RPMI7951 (cell line): ENCODE measurements at regions not wholly inside any gene's neighbourhood (a gene's known extent, or its start where the extent isn't known, plus 50 kb on each side); places are given as distances from the start of the nearest gene placed in this dataset.

Experiments used
- DNase-seq: peaks from one replicate; pipeline ENCODE4 v3.0.0-alpha.2; 2012; ENCODE audit warnings: low read depth

DNA sequence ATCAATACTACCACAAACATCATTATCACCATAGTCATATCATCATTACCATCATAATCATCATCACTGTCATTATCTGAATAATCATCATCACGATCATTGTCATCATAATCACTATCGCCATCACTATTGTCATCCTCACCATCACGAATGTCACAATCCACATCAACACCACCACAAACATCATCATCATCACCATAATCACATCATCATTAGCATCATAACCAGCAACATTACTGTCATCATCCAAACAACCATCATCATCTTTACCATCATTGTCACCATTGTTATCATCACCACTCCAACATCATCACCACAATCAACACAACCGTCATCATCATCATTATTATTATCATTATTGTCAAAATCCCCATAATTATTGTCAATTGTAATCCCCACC is 61.2 kb downstream of the MBD3L1 start:
- no peak for DNase-seq

DNA sequence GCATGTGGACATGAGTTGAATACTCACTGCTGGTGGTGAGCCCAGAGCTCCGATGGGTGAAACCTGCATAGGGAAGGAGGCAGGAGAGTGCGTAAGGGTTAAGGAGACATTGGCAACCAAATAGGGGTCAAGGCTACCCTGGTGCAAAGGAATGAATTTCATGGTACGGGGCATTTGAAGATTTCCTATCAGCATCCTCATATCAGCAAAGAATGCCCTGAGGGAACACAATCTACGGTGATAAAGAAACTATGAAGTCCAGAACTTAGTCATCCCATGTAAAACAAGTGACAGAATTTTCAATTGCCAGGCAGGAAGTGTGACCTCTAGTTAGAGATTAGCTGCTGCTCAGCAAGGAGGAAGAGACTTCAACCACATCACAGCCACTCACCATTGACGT is 64.9 kb downstream of the MBD3L1 start:
- DNase-seq: peak; percentile 7

DNA sequence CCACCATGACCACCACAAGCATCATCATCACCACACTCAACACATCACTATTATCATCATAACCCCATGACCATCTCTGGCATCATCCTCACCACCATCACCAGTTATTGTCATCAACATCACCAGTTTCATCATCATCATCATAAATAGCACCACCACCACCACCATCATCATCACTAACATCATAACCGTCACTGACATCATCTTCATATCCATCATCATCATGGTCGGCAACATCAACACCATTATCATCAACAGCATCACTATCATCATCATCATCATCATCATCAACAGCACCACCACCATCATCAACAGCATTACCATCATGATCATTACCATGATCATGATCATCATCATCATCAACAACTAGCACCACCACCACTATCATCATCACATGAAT is 67.2 kb downstream of the MBD3L1 start:
- no peak for DNase-seq

DNA sequence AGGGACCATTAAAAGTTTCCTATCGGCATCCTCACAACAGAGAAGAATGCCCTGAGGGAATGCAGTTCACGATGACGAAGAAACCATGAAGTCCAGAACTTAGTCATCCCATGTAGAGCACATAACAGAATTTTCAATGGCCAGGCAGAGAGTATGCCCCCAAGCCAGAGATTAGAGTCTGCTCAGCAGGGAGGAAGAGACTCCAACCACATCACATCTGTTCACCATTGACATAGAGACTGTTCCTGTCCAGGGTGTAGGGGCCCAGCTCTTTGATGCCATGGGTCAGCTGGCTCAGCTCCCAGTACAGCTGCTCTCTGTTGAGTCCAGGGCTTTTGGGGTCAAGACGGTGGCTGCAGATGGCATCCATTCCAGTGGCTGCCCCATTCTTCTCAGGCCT is 68.2 kb downstream of the MBD3L1 start:
- peak; percentile 77 for DNase-seq

DNA sequence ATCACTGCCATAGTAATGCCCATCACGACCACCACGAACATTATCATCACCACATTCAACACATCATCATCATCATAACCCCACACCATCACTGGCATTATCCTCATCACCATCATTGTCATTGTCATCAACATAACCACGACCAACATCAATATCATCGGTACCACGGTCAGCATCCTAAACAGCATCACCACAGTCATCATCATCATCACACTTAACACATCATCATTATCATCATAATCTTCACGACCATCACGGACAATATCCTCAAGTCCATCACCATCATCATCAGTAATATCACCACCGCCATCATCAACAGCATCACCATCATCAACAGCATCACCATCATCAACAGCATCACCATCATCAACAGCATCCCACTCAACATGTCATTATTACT is 70.3 kb downstream of the MBD3L1 start:
- no peak for DNase-seq

DNA sequence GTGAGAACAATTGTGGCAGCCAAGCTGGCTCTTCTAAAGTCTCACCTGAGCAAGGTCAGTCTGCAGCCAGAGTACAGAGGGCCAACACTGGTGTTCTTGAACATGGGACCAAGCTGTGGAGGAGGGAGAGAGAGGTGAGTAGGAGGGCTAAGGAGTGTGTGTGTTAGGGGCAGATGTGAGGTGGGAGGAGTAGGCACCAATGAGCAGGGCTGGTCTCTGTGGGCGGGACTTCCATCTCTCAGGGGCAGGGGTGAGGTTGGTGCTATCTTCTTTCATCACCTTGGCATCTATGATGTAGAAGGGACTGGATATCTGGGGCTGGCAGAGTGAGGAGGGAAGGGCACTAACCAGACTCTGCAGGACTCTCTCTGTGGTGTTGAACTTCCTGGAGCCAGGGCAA is 72.4 kb downstream of the MBD3L1 start:
- no peak for DNase-seq

DNA sequence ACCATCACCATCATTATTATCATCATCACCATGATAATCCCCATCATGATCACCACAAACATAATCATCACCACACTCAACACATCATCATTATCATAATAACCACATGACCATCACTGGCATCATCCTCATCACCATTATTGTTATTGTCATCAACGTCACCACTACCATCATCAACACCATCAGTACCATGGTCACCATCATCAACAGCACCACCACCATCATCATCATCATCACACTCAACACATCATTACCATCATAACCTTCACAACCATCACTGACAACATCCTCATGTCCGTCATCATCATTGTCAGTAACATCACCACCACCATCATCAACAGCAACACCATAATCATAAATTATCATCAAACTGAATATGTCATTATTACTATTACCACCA is 73.2 kb downstream of the MBD3L1 start:
- DNase-seq: no peak

DNA sequence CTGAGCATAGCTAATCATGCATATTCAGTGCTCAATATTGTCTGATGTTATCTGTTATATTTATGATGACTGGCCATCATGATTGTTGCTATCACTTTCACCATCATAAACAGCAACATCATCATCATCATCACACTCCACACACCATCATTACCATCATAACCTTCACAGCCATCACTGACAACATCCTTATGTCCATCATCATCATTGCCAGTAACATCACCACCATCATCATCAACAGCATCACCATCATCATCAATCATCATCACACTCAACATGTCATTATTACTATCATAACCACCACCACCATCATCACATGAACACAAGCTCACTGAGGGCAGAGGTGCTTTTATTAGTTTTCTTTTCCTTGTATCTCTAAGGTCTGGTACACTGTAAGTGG is 75.9 kb downstream of the MBD3L1 start:
- no peak for DNase-seq

DNA sequence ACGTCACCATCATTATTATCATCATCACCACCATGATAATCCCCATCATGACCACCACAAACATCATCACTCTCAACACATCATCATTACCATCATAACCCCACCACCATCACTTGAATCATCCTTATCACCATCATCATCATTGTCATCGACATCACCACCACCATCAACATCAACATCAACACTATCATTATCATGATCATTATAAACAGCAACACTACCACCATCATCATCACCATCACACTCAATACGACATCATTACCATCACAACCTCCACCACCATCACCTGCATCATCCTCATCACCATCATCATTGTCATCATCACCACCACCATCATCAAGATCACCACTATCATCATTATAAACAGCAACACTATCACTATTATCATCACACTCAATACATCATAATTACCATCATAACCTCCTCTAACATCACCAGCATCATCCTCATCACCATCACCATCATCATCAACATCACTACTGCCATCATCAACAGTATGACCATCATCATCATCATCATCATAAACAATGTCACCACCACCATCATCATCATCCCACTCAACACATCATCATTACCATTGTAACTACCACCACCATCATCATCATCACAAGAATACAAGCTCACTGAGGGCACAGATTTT is 78.7 kb downstream of the MBD3L1 start:
- no peak for DNase-seq

DNA sequence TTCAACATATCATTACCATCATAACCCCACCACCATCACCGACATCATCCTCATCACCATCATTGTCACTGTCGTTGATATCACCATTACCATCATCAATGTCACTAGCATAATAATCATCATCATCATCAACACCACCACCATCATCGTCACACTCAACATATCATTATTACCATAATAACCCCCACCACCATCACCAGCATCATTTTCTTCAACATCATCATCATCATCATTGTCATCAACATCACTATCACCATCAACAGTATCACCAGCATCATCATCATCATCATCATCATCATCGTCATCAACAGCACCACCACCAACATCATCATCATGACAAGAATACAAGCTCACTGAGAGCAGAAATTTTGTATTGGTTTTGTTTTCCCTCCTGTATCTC is 83.8 kb downstream of the MBD3L1 start:
- DNase-seq: no peak

DNA sequence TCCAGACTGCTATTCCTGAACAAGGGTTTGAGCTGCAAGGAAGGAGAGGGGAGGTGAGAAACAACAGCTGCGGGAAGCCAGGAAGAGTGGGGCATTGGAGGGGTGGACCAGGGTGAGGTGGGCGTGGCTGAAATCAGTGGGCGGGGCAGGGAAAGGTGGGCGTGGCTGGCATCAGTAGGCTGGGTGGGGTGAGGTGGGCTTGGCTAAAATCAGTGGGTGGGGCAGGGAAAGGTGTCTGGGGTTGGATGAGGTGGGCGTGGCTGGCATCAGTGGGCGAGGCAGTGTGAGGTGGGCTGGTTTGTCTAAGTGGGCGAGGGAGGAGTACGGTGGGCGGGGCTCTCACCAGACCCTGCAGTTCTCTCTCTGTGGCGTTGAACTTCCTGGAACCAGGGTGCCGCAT is 87.6 kb downstream of the MUC16 start:
- DNase-seq: no peak

DNA sequence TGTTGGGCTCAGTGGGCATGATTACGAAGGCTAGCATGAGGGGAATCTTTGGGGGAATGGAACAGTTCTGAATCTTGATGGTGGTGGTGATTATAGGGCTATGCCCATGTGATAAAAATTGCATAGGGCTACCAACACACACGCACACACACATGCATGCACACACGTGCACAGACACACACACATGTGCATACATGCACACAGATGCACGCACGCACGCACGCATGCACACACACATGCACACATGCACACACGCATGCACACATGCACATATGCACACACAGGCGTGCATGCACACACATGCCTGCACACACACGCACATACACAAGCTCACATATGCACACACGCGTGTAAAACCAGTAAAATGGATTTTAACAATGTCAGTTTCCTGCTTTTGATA is 85.9 kb downstream of the MUC16 start:
- DNase-seq: no peak

DNA sequence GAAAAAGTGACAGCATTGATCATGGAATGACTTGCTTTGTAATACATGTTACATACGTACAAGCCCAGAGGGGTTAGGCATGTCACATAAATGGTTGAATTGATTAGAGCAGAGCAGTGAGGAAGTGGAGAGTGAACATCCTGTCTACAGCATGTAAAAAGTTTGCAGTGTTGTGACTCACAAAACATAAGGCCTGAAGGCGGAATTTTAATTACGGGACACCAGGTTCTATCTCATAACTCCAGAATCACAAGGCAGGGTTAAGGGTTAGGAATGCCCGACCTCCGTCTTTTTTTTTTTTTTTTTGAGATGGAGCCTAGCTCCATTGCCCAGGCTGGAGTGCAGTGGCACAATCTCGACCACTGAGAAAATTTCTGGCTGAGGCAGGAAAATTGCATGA is 83.9 kb downstream of the MUC16 start:
- no peak for DNase-seq

DNA sequence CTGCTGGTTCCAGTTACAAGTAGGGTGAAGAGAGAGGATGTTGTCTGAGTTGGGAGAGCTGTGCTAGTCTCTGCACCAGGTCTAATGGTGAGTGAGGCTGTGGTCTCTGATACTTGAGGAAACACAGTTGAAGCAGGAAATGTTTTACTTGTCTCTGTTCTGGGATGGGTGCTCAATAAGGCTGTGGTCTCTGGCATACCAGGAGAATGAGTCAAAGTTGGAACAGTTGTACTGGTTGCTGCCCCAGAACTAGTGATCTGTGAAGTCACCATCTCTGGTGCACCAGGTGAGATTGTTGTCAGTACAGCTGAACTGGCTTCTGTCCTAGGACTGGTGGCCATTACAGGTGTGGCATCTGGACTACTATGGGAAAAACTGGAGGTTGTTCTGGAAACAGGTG is 74.7 kb downstream of the MUC16 start:
- DNase-seq: peak; percentile 33

DNA sequence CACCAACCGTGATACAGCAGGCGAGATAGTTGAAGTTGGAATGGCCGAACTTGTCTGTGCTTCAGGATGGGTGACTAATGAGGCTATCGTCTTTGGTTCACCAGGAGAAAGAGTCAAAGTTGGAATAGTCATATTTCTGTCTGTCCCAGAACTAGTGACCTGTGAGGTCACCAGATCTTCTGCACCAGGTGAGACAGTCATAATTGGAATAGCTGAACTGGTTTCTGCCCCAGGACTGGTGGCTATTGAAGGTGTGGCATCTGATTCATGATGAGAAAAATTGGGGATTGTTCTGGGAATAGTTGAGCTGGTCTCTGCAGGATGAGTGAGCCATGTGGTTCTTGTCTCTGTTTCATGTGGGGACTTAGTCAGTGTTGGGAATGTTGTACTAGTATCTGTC is 71.6 kb downstream of the MUC16 start:
- no peak for DNase-seq
